SK-N-MC (cell line): ENCODE measurements at regions not wholly inside any gene's neighbourhood (a gene's known extent, or its start where the extent isn't known, plus 50 kb on each side); places are given as distances from the start of the nearest gene placed in this dataset.

Experiments used
- DNase-seq: peaks from one replicate; pipeline ENCODE4 v3.0.0-alpha.2; 2011; ENCODE audit warnings: low read depth, low spot score
- H3K27ac ChIP-seq: fragments of 200-600 bp; sonication (generic); 2 replicates; pipeline ENCODE4 v1.5.1; 2016; ENCODE audit warnings: mixed run types
- H3K36me3 ChIP-seq: fragments of 200-600 bp; sonication (generic); 2 replicates; pipeline ENCODE4 v1.6.1; 2017; ENCODE audit warnings: antibody characterized with exemption, low read length, mixed read lengths; ENCODE audit not compliant: insufficient read depth
- H3K4me3 ChIP-seq: fragments of 200-600 bp; sonication (generic); 2 replicates; pipeline ENCODE4 v1.5.1; 2016
- H3K9ac ChIP-seq: fragments of 200-600 bp; sonication (generic); 2 replicates; pipeline ENCODE4 v1.8.0; 2017; ENCODE audit warnings: mixed run types, mixed read lengths; ENCODE audit not compliant: insufficient read length
- H3K9me3 ChIP-seq: fragments of 200-600 bp; sonication (generic); 2 replicates; pipeline ENCODE4 v1.6.1; 2017; ENCODE audit warnings: low read depth, mild to moderate bottlenecking, antibody characterized with exemption, low read length, moderate library complexity, mixed read lengths
- EZH2 ChIP-seq: fragments of 200-600 bp; sonication (generic); IDR thresholded peaks from one replicate; pipeline ENCODE4 v1.6.1; 2017; ENCODE audit warnings: antibody characterized with exemption
- FOXP2 ChIP-seq: optimal IDR thresholded peaks from 2 replicates; pipeline ENCODE3; 2011; ENCODE audit warnings: mild to moderate bottlenecking, moderate library complexity; ENCODE audit not compliant: insufficient read depth; ENCODE audit errors: extremely low read length, control extremely low read depth
- POLR2AphosphoS5 ChIP-seq: IDR thresholded peaks from 2 replicates; pipeline ENCODE4 v1.6.1; 2012; ENCODE audit warnings: mild to moderate bottlenecking, low read depth, low read length, borderline replicate concordance

DNA sequence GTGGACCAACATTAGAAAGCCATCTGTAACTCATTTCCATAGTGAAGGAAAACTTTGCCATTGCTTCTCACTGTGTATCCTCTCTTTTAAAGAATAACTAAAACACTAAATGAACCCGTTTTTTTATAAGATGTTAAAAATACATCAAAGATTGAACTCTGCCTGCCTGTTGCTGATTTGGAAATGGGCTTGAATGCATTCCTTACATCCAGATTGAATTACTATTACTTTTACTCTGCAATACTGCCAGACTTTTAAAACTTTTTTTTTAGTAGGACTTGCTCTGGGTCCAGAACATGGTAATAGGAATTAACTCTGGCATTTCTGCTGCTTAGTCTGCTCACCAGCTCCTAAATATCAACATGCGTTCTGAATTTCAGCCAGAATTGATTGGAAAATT is 176.8 kb upstream of the PAPPA start:
- DNase-seq, result no peak
- H3K27ac ChIP-seq, result no peak overlapping the region
- H3K36me3 ChIP-seq, result no peaks in the 10 kb centered on the region
- H3K4me3 ChIP-seq, result no peak overlapping the region
- no peaks in the 10 kb centered on the region; the same call in 1 of the 2 replicates for H3K9me3 ChIP-seq
- H3K9ac ChIP-seq, result no peak overlapping the region
- TF ChIP-seq FOXP2 (no peak), EZH2 (no peak), POLR2AphosphoS5 (no peak)

GRCh38 chr9:115978091-115978490 is 175.5 kb upstream of the PAPPA start:
- no peak for DNase-seq
- Histone ChIP-seq H3K4me3 (no peak overlapping the region), H3K9me3 (no peaks in the 10 kb centered on the region; the same call in 1 of the 2 replicates), H3K36me3 (no peaks in the 10 kb centered on the region), H3K27ac (no peak overlapping the region), H3K9ac (no peak overlapping the region)
- TF ChIP-seq FOXP2 (no peak), EZH2 (no peak), POLR2AphosphoS5 (no peak)

DNA sequence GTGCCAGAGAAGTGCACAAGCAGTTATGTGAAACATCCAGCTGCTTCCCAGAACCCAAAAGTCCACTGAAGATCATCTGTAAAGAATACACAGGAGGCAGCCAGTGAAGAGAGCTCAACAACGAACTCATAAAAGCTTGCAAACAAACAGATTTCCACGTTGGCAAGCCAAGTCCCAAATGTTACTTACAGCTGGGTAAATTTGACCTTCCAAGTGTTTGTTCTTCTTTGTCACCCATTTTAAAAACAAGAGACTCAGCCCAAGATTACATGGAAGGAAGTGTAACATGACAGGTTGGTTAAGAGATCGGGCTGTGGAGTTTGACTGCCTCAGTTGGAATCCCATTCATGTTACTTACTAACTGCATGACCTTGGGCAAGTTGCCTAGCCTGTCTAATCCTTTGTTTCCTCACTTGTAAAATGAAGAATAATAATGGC is 174.9 kb upstream of the PAPPA start:
- Histone ChIP-seq H3K36me3 (no peaks in the 10 kb centered on the region), H3K9ac (no peak overlapping the region), H3K27ac (no peak overlapping the region), H3K4me3 (no peak overlapping the region), H3K9me3 (no peaks in the 10 kb centered on the region; the same call in 1 of the 2 replicates)
- no peak for TF ChIP-seq EZH2
- TF ChIP-seq FOXP2, result no peak
- no peak for TF ChIP-seq POLR2AphosphoS5
- DNase-seq, result no peak

GRCh38 chr9:115980054-115980453 is 173.5 kb upstream of the PAPPA start:
- Histone ChIP-seq H3K27ac (no peak overlapping the region), H3K9ac (no peak overlapping the region), H3K9me3 (no peaks in the 10 kb centered on the region), H3K4me3 (no peak overlapping the region), H3K36me3 (no peaks in the 10 kb centered on the region)
- DNase-seq, result no peak
- no peak for TF ChIP-seq EZH2
- no peak for TF ChIP-seq POLR2AphosphoS5
- TF ChIP-seq FOXP2, result no peak

DNA sequence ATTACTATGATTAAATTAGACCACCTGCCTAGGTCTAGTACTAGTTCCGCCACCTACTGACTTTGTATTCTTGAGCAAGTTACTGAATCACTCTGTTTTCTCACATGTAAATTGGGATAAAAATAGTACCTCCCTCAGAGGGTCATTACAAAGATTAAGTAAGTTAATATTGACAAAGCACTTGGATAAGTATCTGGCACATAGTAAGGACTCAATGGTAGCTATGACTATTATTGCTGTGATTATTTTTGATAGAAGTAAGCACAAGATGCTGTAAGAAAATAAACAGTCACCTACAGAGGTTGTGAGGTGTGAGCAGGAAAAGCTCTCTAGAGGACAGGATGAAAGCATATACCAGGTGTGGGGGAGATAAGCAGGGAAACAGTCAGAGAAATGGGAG is 173.1 kb upstream of the PAPPA start:
- Histone ChIP-seq H3K36me3 (no peaks in the 10 kb centered on the region), H3K9ac (no peak overlapping the region), H3K4me3 (no peak overlapping the region), H3K9me3 (no peaks in the 10 kb centered on the region), H3K27ac (no peak overlapping the region)
- TF ChIP-seq POLR2AphosphoS5 (no peak), FOXP2 (no peak), EZH2 (no peak)
- no peak for DNase-seq

DNA sequence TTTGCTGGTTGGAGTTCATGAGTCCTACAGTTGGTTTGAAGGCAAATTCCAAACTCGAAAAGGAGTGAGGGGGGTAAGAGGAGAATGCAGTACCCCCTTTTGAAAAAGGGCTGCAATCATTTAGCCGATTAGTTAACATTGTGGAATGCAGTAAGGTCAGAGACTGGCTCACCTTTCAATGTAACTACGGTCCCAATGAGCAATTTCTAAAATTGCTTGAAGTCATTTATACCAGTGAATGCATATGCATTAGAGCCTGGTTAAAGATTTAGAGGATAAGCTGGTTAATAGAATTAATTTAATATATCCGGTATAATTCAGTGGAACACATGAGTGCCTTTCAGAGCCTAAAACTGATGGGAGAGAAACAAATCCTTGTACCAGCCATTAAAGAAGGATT is 172.6 kb upstream of the PAPPA start:
- TF ChIP-seq FOXP2, result no peak
- Histone ChIP-seq H3K9me3 (no peaks in the 10 kb centered on the region), H3K4me3 (no peak overlapping the region), H3K36me3 (no peaks in the 10 kb centered on the region), H3K27ac (no peak overlapping the region), H3K9ac (no peak overlapping the region)
- DNase-seq, result no peak

- Histone ChIP-seq H3K36me3 (no peaks in the 10 kb centered on the region), H3K27ac (no peak overlapping the region), H3K9me3 (no peaks in the 10 kb centered on the region), H3K4me3 (no peak overlapping the region), H3K9ac (no peak overlapping the region)
- no peak for DNase-seq
- no peak for TF ChIP-seq FOXP2
- no peak for TF ChIP-seq POLR2AphosphoS5
Measured at GRCh38 chr9:115983366-115983765, 170.2 kb upstream of the PAPPA start.

GRCh38 chr9:115985657-115986056 is 167.9 kb upstream of the PAPPA start:
- no peak for TF ChIP-seq EZH2
- TF ChIP-seq FOXP2, result no peak
- TF ChIP-seq POLR2AphosphoS5, result no peak
- no peaks in the 10 kb centered on the region for H3K9me3 ChIP-seq
- no peaks in the 10 kb centered on the region for H3K36me3 ChIP-seq
- DNase-seq, result no peak
- no peak overlapping the region for H3K4me3 ChIP-seq
- no peak overlapping the region for H3K27ac ChIP-seq
- no peak overlapping the region for H3K9ac ChIP-seq

DNA sequence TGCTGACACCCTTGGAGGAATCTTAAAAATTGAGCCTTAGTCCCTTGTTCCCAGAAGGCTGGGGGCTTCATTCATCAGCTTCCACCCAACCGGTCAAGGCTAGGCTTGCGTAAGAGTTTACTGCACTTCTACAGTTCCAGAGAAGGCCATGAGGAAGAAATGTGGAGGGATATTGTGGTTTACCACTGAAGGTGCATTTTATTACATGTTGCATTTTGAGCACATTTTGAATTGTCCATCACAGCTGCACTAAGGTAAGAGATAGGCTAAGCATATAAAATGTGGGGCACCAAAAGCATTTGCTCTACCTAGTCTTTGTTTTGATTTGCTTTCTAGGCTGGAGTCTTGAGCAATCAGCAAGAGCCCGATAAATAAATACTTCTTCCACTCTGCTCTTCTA is 167.1 kb upstream of the PAPPA start:
- Histone ChIP-seq H3K36me3 (no peaks in the 10 kb centered on the region), H3K27ac (no peak overlapping the region), H3K9me3 (no peaks in the 10 kb centered on the region), H3K4me3 (no peak overlapping the region), H3K9ac (no peak overlapping the region)
- TF ChIP-seq FOXP2, result no peak
- TF ChIP-seq EZH2, result no peak
- no peak for TF ChIP-seq POLR2AphosphoS5
- DNase-seq, result no peak

GRCh38 chr9:115988701-115989100 is 164.9 kb upstream of the PAPPA start:
- Histone ChIP-seq H3K9ac (no peak overlapping the region), H3K4me3 (no peak overlapping the region), H3K36me3 (no peaks in the 10 kb centered on the region), H3K9me3 (no peaks in the 10 kb centered on the region), H3K27ac (no peak overlapping the region)
- TF ChIP-seq FOXP2, result no peak
- no peak for TF ChIP-seq EZH2
- no peak for TF ChIP-seq POLR2AphosphoS5
- no peak for DNase-seq
